PC-9 (cell line): ENCODE measurements at regions not wholly inside any gene's neighbourhood (a gene's known extent, or its start where the extent isn't known, plus 50 kb on each side); places are given as distances from the start of the nearest gene placed in this dataset.

ENCODE experiments used
- BruUV-seq: library from RNA; stranded (reverse); fragments of 400-500 nt; replicated peaks from 2 replicates; lab custom pipeline; 2021; lab: Mats Ljungman, UMichigan
- CTCF ChIA-PET: fragments of 300-600 bp; sonication (Branson Sonifier 250); formaldehyde crosslinking; loops from one replicate; lab custom pipeline; 2022; ENCODE audit warnings: antibody characterized with exemption; lab: Charles Lee
- POLR2A ChIA-PET: fragments of 300-600 bp; sonication (Branson Sonifier 250); formaldehyde crosslinking; loops from one replicate; lab custom pipeline; 2022; ENCODE audit warnings: antibody characterized with exemption; ENCODE audit not compliant: unreplicated experiment; lab: Charles Lee
- DNase-seq, 2 experiments: peaks; one replicate each; pipeline versions ENCODE4 v3.0.0 to v3.0.0-alpha.2; 2015 to 2022; ENCODE audit warnings: mixed read lengths in 1 of 2
- H2AFZ ChIP-seq: fragments of 200-600 bp; sonication (generic); 2 replicates; pipeline ENCODE4 v1.8.1; 2017; ENCODE audit warnings: antibody characterized with exemption
- H3F3A ChIP-seq: fragments of 200-600 bp; sonication (generic); 2 replicates; pipeline ENCODE4 v1.8.1; 2017; ENCODE audit warnings: antibody characterized with exemption, mild to moderate bottlenecking, low read depth; ENCODE audit not compliant: insufficient read depth
- H3K27ac ChIP-seq: fragments of 200-600 bp; sonication (generic); 2 replicates; pipeline ENCODE4 v1.6.1; 2016; ENCODE audit warnings: mixed run types
- H3K27me3 ChIP-seq: fragments of 200-600 bp; sonication (generic); 2 replicates; pipeline ENCODE4 v1.6.1; 2016; ENCODE audit warnings: low read depth, mixed run types; ENCODE audit not compliant: insufficient read depth
- H3K36me3 ChIP-seq: fragments of 200-600 bp; sonication (generic); 2 replicates; pipeline ENCODE4 v1.6.1; 2016; ENCODE audit warnings: low read depth, mixed run types
- H3K4me1 ChIP-seq: fragments of 200-600 bp; sonication (generic); replicated peaks from 2 replicates; pipeline ENCODE4 v1.6.1; 2016; ENCODE audit warnings: mixed run types; ENCODE audit not compliant: insufficient read depth
- H3K4me2 ChIP-seq: fragments of 200-600 bp; sonication (generic); 2 replicates; pipeline ENCODE4 v1.6.1; 2017; ENCODE audit warnings: mixed run types
- H3K4me3 ChIP-seq: fragments of 200-600 bp; sonication (generic); 2 replicates; pipeline ENCODE4 v1.6.1; 2016; ENCODE audit warnings: mixed run types
- H3K79me2 ChIP-seq: fragments of 200-600 bp; sonication (generic); 2 replicates; pipeline ENCODE4 v1.6.1; 2017; ENCODE audit warnings: low read depth, mixed run types
- H3K9me2 ChIP-seq: fragments of 200-600 bp; sonication (generic); 2 replicates; pipeline ENCODE4 v1.8.1; 2017; ENCODE audit warnings: mild to moderate bottlenecking; ENCODE audit not compliant: insufficient read depth
- H3K9me3 ChIP-seq: fragments of 200-600 bp; sonication (generic); 2 replicates; pipeline ENCODE4 v1.8.1; 2016; ENCODE audit warnings: low read depth; ENCODE audit not compliant: insufficient read depth
- H4K20me1 ChIP-seq: fragments of 200-600 bp; sonication (generic); 2 replicates; pipeline ENCODE4 v1.8.1; 2017; ENCODE audit not compliant: insufficient read depth
- CTCF ChIP-seq: fragments of 200-600 bp; sonication (generic); conservative IDR thresholded peaks from 2 replicates; pipeline ENCODE4 v1.6.1; 2017; ENCODE audit warnings: mixed run types, antibody characterized with exemption, mild to moderate bottlenecking, moderate library complexity
- EZH2 ChIP-seq: fragments of 200-600 bp; sonication (generic); IDR thresholded peaks from 2 replicates; pipeline ENCODE4 v1.8.0; 2017; ENCODE audit warnings: antibody characterized with exemption, low read depth
- intact Hi-C: fragments of 100-400 bp; cut with micrococcal nuclease; formaldehyde crosslinking; loops from one replicate; pipeline ENCODE4 v1.10.0; 2022; ENCODE audit not compliant: unreplicated experiment

DNA sequence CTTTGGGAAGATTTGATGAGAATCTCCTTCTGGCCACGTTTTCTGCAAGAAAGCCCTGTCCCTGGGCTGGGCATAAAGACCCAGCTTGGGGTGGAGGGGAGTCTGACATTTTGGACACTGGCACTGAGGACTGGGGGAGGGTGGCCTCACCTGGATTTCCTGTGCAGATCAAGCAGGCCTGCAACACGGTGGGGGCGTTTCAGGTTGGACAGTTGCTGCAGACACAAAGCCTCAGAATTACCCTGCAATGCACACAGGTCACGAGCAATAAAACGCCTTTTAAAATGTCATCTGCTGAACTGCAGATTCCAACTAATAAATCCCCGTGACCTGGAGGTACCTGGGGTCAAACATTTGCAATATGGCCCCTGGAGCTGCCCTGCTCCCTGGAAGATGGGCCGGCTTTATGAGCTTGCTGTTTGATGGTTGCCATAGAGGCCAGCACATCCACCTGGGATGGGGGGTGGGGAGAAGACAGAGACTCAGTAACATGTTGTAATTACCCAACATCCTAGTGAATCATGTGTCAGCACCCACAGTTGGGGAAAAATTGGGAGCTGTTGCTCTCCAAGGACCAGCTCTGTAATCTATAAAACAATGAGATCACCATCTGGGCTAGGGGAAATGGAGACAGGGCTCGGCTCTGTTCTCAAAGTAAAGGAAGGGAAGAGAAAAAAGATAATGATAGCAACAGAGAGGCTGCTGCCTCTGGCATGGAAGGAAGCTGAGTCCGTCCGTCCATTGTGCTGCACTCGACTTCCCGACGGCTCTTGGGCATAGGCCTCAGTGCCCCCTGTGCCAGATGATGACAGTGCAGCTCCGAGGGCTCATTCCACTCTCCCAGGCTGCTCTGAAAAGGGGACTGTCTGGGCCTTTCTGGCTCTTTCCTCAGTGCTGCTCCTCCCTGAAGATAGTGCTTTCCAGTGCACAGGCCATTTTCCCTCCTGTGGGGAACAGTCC, 340.3 kb downstream of the CYRIA start:
- Histone ChIP-seq H3K9me2 (no peaks in the 10 kb centered on the region), H3K27ac (no peak overlapping the region), H3K4me2 (no peak overlapping the region), H3K9me3 (no peaks in the 10 kb centered on the region), H3K27me3 (peaks cover 56% of the 10 kb centered on the region), H3K4me3 (no peak overlapping the region), H4K20me1 (no peaks in the 10 kb centered on the region), H3K36me3 (no peaks in the 10 kb centered on the region), H3K79me2 (no peaks in the 10 kb centered on the region), H3K4me1 (no peaks in the 10 kb centered on the region), H2AFZ (no peak overlapping the region), H3F3A (no peaks in the 10 kb centered on the region)
- no TSS peak for BruUV-seq
- TF ChIP-seq CTCF (no peak), EZH2 (no peak)
- no peak for DNase-seq
- intact Hi-C loops: no loop called here
- ChIA-PET CTCF (no interaction called here), POLR2A (no interaction called here)

DNA sequence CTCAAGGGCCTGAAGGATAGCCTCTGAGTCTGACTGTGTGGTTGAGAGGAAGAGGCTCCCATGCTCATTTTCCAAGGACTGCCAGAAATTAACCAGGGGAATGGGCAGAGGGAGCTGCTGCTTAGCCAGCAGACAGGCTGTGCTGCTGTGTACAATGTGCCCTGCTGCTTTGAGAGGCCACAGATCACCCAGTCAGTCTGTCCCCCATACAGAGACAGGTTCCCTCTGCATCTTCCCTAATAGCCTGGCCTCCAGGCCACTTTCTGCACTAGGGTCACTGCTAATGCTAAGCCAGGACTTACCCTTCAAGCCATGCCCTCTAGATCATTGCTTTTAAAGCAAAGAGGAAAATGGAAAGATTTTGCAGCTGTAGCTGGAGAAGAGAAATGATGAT, 341.1 kb downstream of the CYRIA start:
- no peak overlapping the region for H2AFZ ChIP-seq
- peaks cover 59% of the 10 kb centered on the region for H3K27me3 ChIP-seq
- DNase-seq: no peak
- H3K9me2 ChIP-seq: no peaks in the 10 kb centered on the region
- H3K36me3 ChIP-seq: no peaks in the 10 kb centered on the region
- ChIA-PET CTCF (no interaction called here), POLR2A (no interaction called here)
- H4K20me1 ChIP-seq: no peaks in the 10 kb centered on the region
- H3K27ac ChIP-seq: no peak overlapping the region
- no peak overlapping the region for H3K4me2 ChIP-seq
- no peaks in the 10 kb centered on the region for H3F3A ChIP-seq
- no peak overlapping the region for H3K4me3 ChIP-seq
- no peaks in the 10 kb centered on the region for H3K9me3 ChIP-seq
- no peaks in the 10 kb centered on the region for H3K4me1 ChIP-seq
- intact Hi-C loops: no loop called here
- no peaks in the 10 kb centered on the region for H3K79me2 ChIP-seq
- TF ChIP-seq CTCF (no peak), EZH2 (no peak)
- BruUV-seq: no TSS peak

GRCh38 chr2:16323551-16324543, 341.8 kb downstream of the CYRIA start:
- CTCF ChIA-PET: no interaction called here
- intact Hi-C loops: no loop called here
- H3K4me2 ChIP-seq: no peak overlapping the region
- H3K9me2 ChIP-seq: no peaks in the 10 kb centered on the region
- H3K4me3 ChIP-seq: no peak overlapping the region
- no peak for TF ChIP-seq CTCF
- no peak for TF ChIP-seq EZH2
- DNase-seq: no peak
- no peaks in the 10 kb centered on the region for H3F3A ChIP-seq
- peaks cover 56% of the 10 kb centered on the region for H3K27me3 ChIP-seq
- BruUV-seq: no TSS peak
- no peak overlapping the region for H3K27ac ChIP-seq
- H3K4me1 ChIP-seq: no peaks in the 10 kb centered on the region
- no peak overlapping the region for H2AFZ ChIP-seq
- H3K36me3 ChIP-seq: no peaks in the 10 kb centered on the region
- POLR2A ChIA-PET: no interaction called here
- no peaks in the 10 kb centered on the region for H4K20me1 ChIP-seq
- no peaks in the 10 kb centered on the region for H3K9me3 ChIP-seq
- no peaks in the 10 kb centered on the region for H3K79me2 ChIP-seq
